ENCODE measurements at regions not wholly inside any gene's neighbourhood (a gene's known extent, or its start where the extent isn't known, plus 50 kb on each side); places are given as distances from the start of the nearest gene placed in this dataset.

GRCh38 chr1:4452701-4453100 is 201.7 kb upstream of the AJAP1 start:
- H3K27ac ChIP-seq (ENCODE audit: low read depth, low read length), result no peak overlapping the region
- H3K4ac ChIP-seq (ENCODE audit: low read depth, low read length), result no peak overlapping the region
- H3K4me1 ChIP-seq (ENCODE audit: control insufficient read depth in 1 of 2, insufficient read depth in 2 of 2, low read length in 2 of 2), result no peaks in the 10 kb centered on the region
- no peak overlapping the region for H2AFZ ChIP-seq (ENCODE audit: insufficient read depth, low read length, poor library complexity)
- no peak overlapping the region for H2BK120ac ChIP-seq (ENCODE audit: insufficient read depth, low read length, poor library complexity)
- WGBS (ENCODE audit: extremely low coverage, insufficient coverage, insufficient read length), result no CpG with 5 or more reads among the region's 1 CpG
- no peak overlapping the region for H4K12ac ChIP-seq (ENCODE audit: low read depth, low read length)
- no peak overlapping the region for H2AK5ac ChIP-seq (ENCODE audit: low read length)
- H3K36me3 ChIP-seq (ENCODE audit: control insufficient read depth in 1 of 2, insufficient read depth in 2 of 2, low read length in 2 of 2), result no peaks in the 10 kb centered on the region
- no peak overlapping the region for H4K8ac ChIP-seq (ENCODE audit: low read depth, low read length)
- DNase-seq, result no peak
- no peak overlapping the region for H2BK5ac ChIP-seq (ENCODE audit: low read depth, low read length, poor library complexity)
- H4K91ac ChIP-seq (ENCODE audit: low read depth, low read length), result no peak overlapping the region
- H2BK12ac ChIP-seq (ENCODE audit: low read length), result no peak overlapping the region
- H3K14ac ChIP-seq (ENCODE audit: low read length), result no peak overlapping the region
- H3K9ac ChIP-seq (ENCODE audit: low read length), result no peak overlapping the region
- no peaks in the 10 kb centered on the region for H3K79me1 ChIP-seq (ENCODE audit: low read length)
- H3K9me3 ChIP-seq (ENCODE audit: insufficient read depth, low read depth, low read length), result peaks cover 3% of the 10 kb centered on the region
- no peak overlapping the region for H3K23ac ChIP-seq (ENCODE audit: low read length)
- H3K79me2 ChIP-seq (ENCODE audit: control insufficient read depth, insufficient read depth, low read length, poor library complexity), result no peaks in the 10 kb centered on the region
- no peak overlapping the region for H3K4me2 ChIP-seq (ENCODE audit: low read length)
- H3K18ac ChIP-seq (ENCODE audit: low read length), result no peak overlapping the region
- H3K27me3 ChIP-seq (ENCODE audit: insufficient read depth, low read length), result no peaks in the 10 kb centered on the region
- H3K4me3 ChIP-seq (ENCODE audit: low read depth, low read length), result no peak overlapping the region

- no peak overlapping the region for H4K8ac ChIP-seq (ENCODE audit: low read depth, low read length)
- no peak overlapping the region for H3K4me2 ChIP-seq (ENCODE audit: low read length)
- no CpG with 5 or more reads among the region's 5 CpGs for WGBS (ENCODE audit: extremely low coverage, insufficient coverage, insufficient read length)
- H4K12ac ChIP-seq (ENCODE audit: low read depth, low read length), result no peak overlapping the region
- H3K18ac ChIP-seq (ENCODE audit: low read length), result no peak overlapping the region
- H3K79me2 ChIP-seq (ENCODE audit: control insufficient read depth, insufficient read depth, low read length, poor library complexity), result no peaks in the 10 kb centered on the region
- no peaks in the 10 kb centered on the region for H3K36me3 ChIP-seq (ENCODE audit: control insufficient read depth in 1 of 2, insufficient read depth in 2 of 2, low read length in 2 of 2)
- H2BK120ac ChIP-seq (ENCODE audit: insufficient read depth, low read length, poor library complexity), result no peak overlapping the region
- no peaks in the 10 kb centered on the region for H3K27me3 ChIP-seq (ENCODE audit: insufficient read depth, low read length)
- H3K4me3 ChIP-seq (ENCODE audit: low read depth, low read length), result no peak overlapping the region
- no peaks in the 10 kb centered on the region for H3K4me1 ChIP-seq (ENCODE audit: control insufficient read depth in 1 of 2, insufficient read depth in 2 of 2, low read length in 2 of 2)
- no peak overlapping the region for H3K14ac ChIP-seq (ENCODE audit: low read length)
- H2BK12ac ChIP-seq (ENCODE audit: low read length), result no peak overlapping the region
- no peak overlapping the region for H2BK5ac ChIP-seq (ENCODE audit: low read depth, low read length, poor library complexity)
- H4K91ac ChIP-seq (ENCODE audit: low read depth, low read length), result no peak overlapping the region
- no peak overlapping the region for H3K4ac ChIP-seq (ENCODE audit: low read depth, low read length)
- H3K27ac ChIP-seq (ENCODE audit: low read depth, low read length), result no peak overlapping the region
- H3K79me1 ChIP-seq (ENCODE audit: low read length), result no peaks in the 10 kb centered on the region
- no peak overlapping the region for H3K9ac ChIP-seq (ENCODE audit: low read length)
- H2AK5ac ChIP-seq (ENCODE audit: low read length), result no peak overlapping the region
- H3K9me3 ChIP-seq (ENCODE audit: insufficient read depth, low read depth, low read length), result peaks cover 3% of the 10 kb centered on the region
- DNase-seq, result no peak
- H2AFZ ChIP-seq (ENCODE audit: insufficient read depth, low read length, poor library complexity), result no peak overlapping the region
- no peak overlapping the region for H3K23ac ChIP-seq (ENCODE audit: low read length)
These were observed 194.4 kb upstream of the AJAP1 start for GRCh38 chr1:4460052-4460451.

GRCh38 chr1:4460651-4461050 is 193.8 kb upstream of the AJAP1 start:
- Histone ChIP-seq H3K4me2 (ENCODE audit: low read length) (no peak overlapping the region), H4K91ac (ENCODE audit: low read depth, low read length) (no peak overlapping the region), H4K8ac (ENCODE audit: low read depth, low read length) (no peak overlapping the region), H3K79me1 (ENCODE audit: low read length) (no peaks in the 10 kb centered on the region), H3K18ac (ENCODE audit: low read length) (no peak overlapping the region), H2BK12ac (ENCODE audit: low read length) (no peak overlapping the region), H3K23ac (ENCODE audit: low read length) (no peak overlapping the region), H3K27ac (ENCODE audit: low read depth, low read length) (no peak overlapping the region), H3K4ac (ENCODE audit: low read depth, low read length) (no peak overlapping the region), H3K79me2 (ENCODE audit: control insufficient read depth, insufficient read depth, low read length, poor library complexity) (no peaks in the 10 kb centered on the region), H3K9ac (ENCODE audit: low read length) (no peak overlapping the region), H3K4me3 (ENCODE audit: low read depth, low read length) (no peak overlapping the region), H2BK5ac (ENCODE audit: low read depth, low read length, poor library complexity) (no peak overlapping the region), H3K27me3 (ENCODE audit: insufficient read depth, low read length) (no peaks in the 10 kb centered on the region), H4K12ac (ENCODE audit: low read depth, low read length) (no peak overlapping the region), H2AFZ (ENCODE audit: insufficient read depth, low read length, poor library complexity) (no peak overlapping the region), H3K14ac (ENCODE audit: low read length) (no peak overlapping the region), H3K9me3 (ENCODE audit: insufficient read depth, low read depth, low read length) (peaks cover 3% of the 10 kb centered on the region), H3K36me3 (ENCODE audit: control insufficient read depth in 1 of 2, insufficient read depth in 2 of 2, low read length in 2 of 2) (no peaks in the 10 kb centered on the region), H2AK5ac (ENCODE audit: low read length) (no peak overlapping the region), H3K4me1 (ENCODE audit: control insufficient read depth in 1 of 2, insufficient read depth in 2 of 2, low read length in 2 of 2) (no peaks in the 10 kb centered on the region), H2BK120ac (ENCODE audit: insufficient read depth, low read length, poor library complexity) (no peak overlapping the region)
- DNase-seq, result no peak
- no CpG with 5 or more reads among the region's 14 CpGs for whole genome bisulfite sequencing (ENCODE audit: extremely low coverage, insufficient coverage, insufficient read length)

- H2BK5ac ChIP-seq (ENCODE audit: low read depth, low read length, poor library complexity), result no peak overlapping the region
- DNase-seq, result no peak
- H3K9me3 ChIP-seq (ENCODE audit: insufficient read depth, low read depth, low read length), result peaks cover 2% of the 10 kb centered on the region
- no peaks in the 10 kb centered on the region for H3K27me3 ChIP-seq (ENCODE audit: insufficient read depth, low read length)
- H3K14ac ChIP-seq (ENCODE audit: low read length), result no peak overlapping the region
- H2AFZ ChIP-seq (ENCODE audit: insufficient read depth, low read length, poor library complexity), result no peak overlapping the region
- H3K4me2 ChIP-seq (ENCODE audit: low read length), result no peak overlapping the region
- H4K8ac ChIP-seq (ENCODE audit: low read depth, low read length), result no peak overlapping the region
- no peak overlapping the region for H2BK120ac ChIP-seq (ENCODE audit: insufficient read depth, low read length, poor library complexity)
- no peak overlapping the region for H2AK5ac ChIP-seq (ENCODE audit: low read length)
- H3K4me1 ChIP-seq (ENCODE audit: control insufficient read depth in 1 of 2, insufficient read depth in 2 of 2, low read length in 2 of 2), result no peaks in the 10 kb centered on the region
- no peaks in the 10 kb centered on the region for H3K79me2 ChIP-seq (ENCODE audit: control insufficient read depth, insufficient read depth, low read length, poor library complexity)
- no peak overlapping the region for H3K27ac ChIP-seq (ENCODE audit: low read depth, low read length)
- no peak overlapping the region for H3K9ac ChIP-seq (ENCODE audit: low read length)
- H3K4ac ChIP-seq (ENCODE audit: low read depth, low read length), result no peak overlapping the region
- H3K23ac ChIP-seq (ENCODE audit: low read length), result no peak overlapping the region
- H4K91ac ChIP-seq (ENCODE audit: low read depth, low read length), result no peak overlapping the region
- H3K4me3 ChIP-seq (ENCODE audit: low read depth, low read length), result no peak overlapping the region
- no CpG with 5 or more reads among the region's 14 CpGs for WGBS (ENCODE audit: extremely low coverage, insufficient coverage, insufficient read length)
- H3K18ac ChIP-seq (ENCODE audit: low read length), result no peak overlapping the region
- H2BK12ac ChIP-seq (ENCODE audit: low read length), result no peak overlapping the region
- no peaks in the 10 kb centered on the region for H3K36me3 ChIP-seq (ENCODE audit: control insufficient read depth in 1 of 2, insufficient read depth in 2 of 2, low read length in 2 of 2)
- H3K79me1 ChIP-seq (ENCODE audit: low read length), result no peaks in the 10 kb centered on the region
- H4K12ac ChIP-seq (ENCODE audit: low read depth, low read length), result no peak overlapping the region
These were observed 192.6 kb upstream of the AJAP1 start for GRCh38 chr1:4461726-4462290.

All from trophoblast cell (in vitro differentiated cells and primary cell).